SK-N-SH (cell line): ENCODE measurements at regions not wholly inside any gene's neighbourhood (a gene's known extent, or its start where the extent isn't known, plus 50 kb on each side); places are given as distances from the start of the nearest gene placed in this dataset.

Experiments used
- CTCF ChIA-PET: fragments of 300-600, 350-600 bp; formaldehyde crosslinking; extraction: SDS; loops from one replicate; lab custom pipeline; 2021; lab: Yijun Ruan, JAX
- POLR2A ChIA-PET: fragments of 350-600 bp; sonication (Branson Sonifier 250); formaldehyde crosslinking; extraction: SDS; loops from one replicate; lab custom pipeline; 2020; ENCODE audit warnings: antibody characterized with exemption, inconsistent platforms; lab: Yijun Ruan, JAX
- DNase-seq: peaks from one replicate; pipeline ENCODE4 v3.0.0; 2012
- H2AFZ ChIP-seq: fragments of 200-600 bp; sonication (generic); 2 replicates; pipeline ENCODE4 v1.8.1; 2016; ENCODE audit warnings: antibody characterized with exemption, mild to moderate bottlenecking, low read depth
- H3F3A ChIP-seq: fragments of 200-600 bp; sonication (generic); replicated peaks from 2 replicates; pipeline ENCODE3; 2016; ENCODE audit warnings: antibody characterized with exemption, mild to moderate bottlenecking; ENCODE audit not compliant: insufficient read depth
- H3K27ac ChIP-seq, 2 experiments: fragments of 200-500 bp in 1 of 2; fragments of 200-600 bp in 1 of 2; sonication (Bioruptor generic) in 1 of 2; sonication (generic), shearing (Covaris generic) in 1 of 2; 2 replicates each; pipeline versions ENCODE4 v1.5.1 to v1.6.1; 2014 to 2016; ENCODE audit warnings: low read depth in 2 of 2, inconsistent platforms in 1 of 2, low read length in 1 of 2, mild to moderate bottlenecking in 1 of 2, mixed read lengths in 1 of 2
- H3K27me3 ChIP-seq: fragments of 200-600 bp; sonication (generic), shearing (Covaris generic); 2 replicates; pipeline ENCODE4 v1.6.1; 2016; ENCODE audit warnings: mixed run types; ENCODE audit not compliant: insufficient read depth
- H3K36me3 ChIP-seq, 2 experiments: fragments of 200-500 bp in 1 of 2; fragments of 200-600 bp in 1 of 2; sonication (Bioruptor generic) in 1 of 2; sonication (generic) in 1 of 2; replicated peaks in 1 of 2; 2 replicates each; pipeline versions ENCODE3 to v1.5.1; 2014 to 2016; ENCODE audit warnings: low read length in 1 of 2, mild to moderate bottlenecking in 1 of 2; ENCODE audit not compliant: insufficient read depth in 2 of 2, control insufficient read depth in 1 of 2
- H3K4me1 ChIP-seq, 2 experiments: fragments of 200-500 bp in 1 of 2; fragments of 200-600 bp in 1 of 2; sonication (Bioruptor generic) in 1 of 2; sonication (generic), shearing (Covaris generic) in 1 of 2; 2 replicates each; pipeline versions ENCODE4 v1.5.1 to v1.6.1; 2014 to 2016; ENCODE audit warnings: low read depth in 1 of 2, low read length in 1 of 2, mixed run types in 1 of 2; ENCODE audit not compliant: insufficient read depth in 2 of 2, control insufficient read depth in 1 of 2
- H3K4me2 ChIP-seq: fragments of 200-600 bp; sonication (generic), shearing (Covaris generic); 2 replicates; pipeline ENCODE4 v1.6.1; 2017; ENCODE audit warnings: mixed run types
- H3K4me3 ChIP-seq, 2 experiments: fragments of 200-500 bp in 1 of 2; fragments of 200-600 bp in 1 of 2; sonication (Bioruptor generic) in 1 of 2; sonication (generic), shearing (Covaris generic) in 1 of 2; 2 replicates each; pipeline versions ENCODE4 v1.5.1 to v1.8.1; 2014 to 2016; ENCODE audit warnings: low read depth in 2 of 2, inconsistent platforms in 1 of 2, low read length in 1 of 2, mild to moderate bottlenecking in 1 of 2, mixed read lengths in 1 of 2, moderate library complexity in 1 of 2
- H3K79me2 ChIP-seq: fragments of 200-600 bp; sonication (generic); 2 replicates; pipeline ENCODE4 v1.8.1; 2017; ENCODE audit warnings: mild to moderate bottlenecking; ENCODE audit not compliant: insufficient read depth
- H3K9ac ChIP-seq: fragments of 200-600 bp; sonication (generic); 2 replicates; pipeline ENCODE4 v1.6.1; 2017; ENCODE audit warnings: mixed run types
- H3K9me2 ChIP-seq: fragments of 200-600 bp; sonication (generic); 2 replicates; pipeline ENCODE4 v1.6.1; 2017; ENCODE audit warnings: mixed run types
- H3K9me3 ChIP-seq: fragments of 200-600 bp; sonication (generic); 2 replicates; pipeline ENCODE4 v1.6.1; 2017; ENCODE audit warnings: mixed run types, mild to moderate bottlenecking, moderate library complexity
- H4K20me1 ChIP-seq: fragments of 200-600 bp; sonication (generic); 2 replicates; pipeline ENCODE4 v1.6.1; 2017; ENCODE audit warnings: mild to moderate bottlenecking, mixed run types; ENCODE audit not compliant: insufficient read depth
- EP300 ChIP-seq, 2 experiments: IDR thresholded peaks; 2 replicates each; pipeline versions ENCODE4 v1.4.0 to v1.6.1; 2012; ENCODE audit warnings: borderline replicate concordance in 1 of 2, low read depth in 1 of 2, low read length in 1 of 2
- EZH2phosphoT487 ChIP-seq: fragments of 200-600 bp; sonication (generic); IDR thresholded peaks from 2 replicates; pipeline ENCODE4 v1.6.1; 2017; ENCODE audit warnings: low read depth, mixed run types, mild to moderate bottlenecking, antibody characterized with exemption, moderate library complexity, borderline replicate concordance
- FOSL2 ChIP-seq: IDR thresholded peaks from 2 replicates; pipeline ENCODE4 v1.4.0; 2012; ENCODE audit warnings: low read depth, mild to moderate bottlenecking, moderate library complexity, borderline replicate concordance
- GABPA ChIP-seq: IDR thresholded peaks from 2 replicates; pipeline ENCODE4 v1.4.0; 2012; ENCODE audit warnings: low read depth, mild to moderate bottlenecking
- NFIC ChIP-seq: IDR thresholded peaks from 2 replicates; pipeline ENCODE4 v1.4.0; 2012; ENCODE audit warnings: borderline replicate concordance
- NRF1 ChIP-seq: IDR thresholded peaks from 2 replicates; pipeline ENCODE4 v1.6.1; 2012; ENCODE audit warnings: low read depth, mild to moderate bottlenecking, low read length
- PBX3 ChIP-seq: IDR thresholded peaks from 2 replicates; pipeline ENCODE4; 2012
- POLR2AphosphoS5 ChIP-seq: IDR thresholded peaks from 2 replicates; pipeline ENCODE4 v1.6.1; 2012; ENCODE audit warnings: low read depth, low read length
- REST ChIP-seq: IDR thresholded peaks from 2 replicates; pipeline ENCODE4 v1.6.1; 2012; ENCODE audit warnings: mild to moderate bottlenecking, low read depth, low read length, moderate library complexity
- SIN3A ChIP-seq: IDR thresholded peaks from 2 replicates; pipeline ENCODE4 v1.6.1; 2012; ENCODE audit warnings: low read depth, mild to moderate bottlenecking, low read length, moderate library complexity, borderline replicate concordance
- TAF1 ChIP-seq: IDR thresholded peaks from 2 replicates; pipeline ENCODE4 v1.6.1; 2012; ENCODE audit warnings: low read depth, mild to moderate bottlenecking, low read length, moderate library complexity, borderline replicate concordance
- TEAD4 ChIP-seq: IDR thresholded peaks from 2 replicates; pipeline ENCODE4 v1.4.0; 2012; ENCODE audit warnings: mild to moderate bottlenecking, borderline replicate concordance; ENCODE audit not compliant: insufficient read depth
- YY1 ChIP-seq: IDR thresholded peaks from 2 replicates; pipeline ENCODE4 v1.4.0; 2012; ENCODE audit warnings: low read depth, mild to moderate bottlenecking
- WGBS: methylation state at CpG from one replicate; pipeline ENCODE4 v1.1.6; 2017; ENCODE audit warnings: low lambda C conversion rate; 5-methylcytosine and 5-hydroxymethylcytosine counted together
- TF ChIP-seq, protein P1 (sequence below): IDR thresholded peaks from 2 replicates; pipeline ENCODE4 v1.4.0; 2012; ENCODE audit warnings: low read depth, borderline replicate concordance
- TF ChIP-seq, protein P2 (sequence below): fragments of 150-350 bp; IDR thresholded peaks from 2 replicates; pipeline ENCODE4 v1.6.1; 2017; ENCODE audit warnings: antibody characterized with exemption, low read length, low read depth, borderline replicate concordance
- TF ChIP-seq, protein P3 (sequence below): fragments of 150-350 bp; IDR thresholded peaks from 2 replicates; pipeline ENCODE4 v1.6.1; 2016; ENCODE audit warnings: mild to moderate bottlenecking, low read depth, low read length

DNA sequence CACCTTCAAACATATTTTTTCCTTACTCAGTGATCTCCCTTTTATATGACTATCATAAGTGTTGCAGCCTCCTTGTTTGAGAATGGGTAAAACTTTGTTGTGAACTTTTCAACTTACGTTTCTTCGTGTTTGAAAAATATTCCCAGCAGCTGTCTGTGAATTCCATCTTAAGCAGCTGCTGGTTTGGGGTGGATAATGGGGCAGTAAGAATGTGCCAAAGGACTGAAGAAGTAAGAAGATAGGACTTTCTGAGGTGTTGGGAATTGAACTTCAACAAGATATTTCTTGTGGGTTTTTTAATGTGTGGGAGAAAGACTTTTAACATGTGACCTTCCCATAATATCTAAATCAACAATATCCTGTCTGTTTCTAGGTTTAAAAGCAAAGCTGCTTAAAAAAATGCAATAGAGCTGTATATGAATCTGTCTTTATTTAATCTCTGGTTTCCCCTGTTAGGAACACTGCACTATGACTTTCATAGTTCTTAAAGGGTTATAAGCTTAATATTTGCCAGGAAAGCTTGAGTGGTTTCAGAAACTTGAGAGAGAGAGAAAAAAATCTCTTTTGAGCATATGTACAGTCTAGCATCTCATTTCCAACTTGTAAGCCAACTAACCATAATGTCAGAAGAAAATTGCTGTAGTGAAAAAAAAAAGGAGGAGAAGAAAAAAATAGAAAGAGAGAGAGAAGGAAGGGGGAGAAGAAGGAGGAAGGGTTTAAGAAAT lies 1659.2 kb upstream of the FLRT2 start (continued):
- TF ChIP-seq EZH2phosphoT487 (no peak), TAF1 (no peak)
- TF ChIP-seq, all 33 proteins: peak for 0

GRCh38 chr14:83873669-83874068 lies 1656.3 kb upstream of the FLRT2 start:
- 8% methylated on average over 3 of the region's 3 CpGs for WGBS
- Histone ChIP-seq H4K20me1 (no peaks in the 10 kb centered on the region), H3K27me3 (no peaks in the 10 kb centered on the region), H3K4me1 (no peaks in the 10 kb centered on the region), H3K27ac (no peak overlapping the region), H3K9ac (no peak overlapping the region), H3F3A (no peaks in the 10 kb centered on the region), H2AFZ (no peak overlapping the region), H3K9me2 (no peaks in the 10 kb centered on the region), H3K9me3 (no peaks in the 10 kb centered on the region), H3K36me3 (no peaks in the 10 kb centered on the region), H3K4me3 (no peak overlapping the region), H3K4me2 (no peak overlapping the region), H3K79me2 (no peaks in the 10 kb centered on the region)
- DNase-seq, result no peak
- POLR2A ChIA-PET, result no interaction called here
- TF ChIP-seq GABPA, result no peak
- TF ChIP-seq FOSL2, result no peak
- TF ChIP-seq, protein P1, sequence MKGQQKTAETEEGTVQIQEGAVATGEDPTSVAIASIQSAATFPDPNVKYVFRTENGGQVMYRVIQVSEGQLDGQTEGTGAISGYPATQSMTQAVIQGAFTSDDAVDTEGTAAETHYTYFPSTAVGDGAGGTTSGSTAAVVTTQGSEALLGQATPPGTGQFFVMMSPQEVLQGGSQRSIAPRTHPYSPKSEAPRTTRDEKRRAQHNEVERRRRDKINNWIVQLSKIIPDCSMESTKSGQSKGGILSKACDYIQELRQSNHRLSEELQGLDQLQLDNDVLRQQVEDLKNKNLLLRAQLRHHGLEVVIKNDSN, result no peak
- no peak for TF ChIP-seq EP300 (IDR thresholded peaks at IDR 0.05; ENCODE audit: borderline replicate concordance in 1 of 2, low read depth in 1 of 2, low read length in 1 of 2)
- no peak for TF ChIP-seq TEAD4
- no peak for TF ChIP-seq NRF1
- TF ChIP-seq REST, result no peak
- TF ChIP-seq SIN3A, result no peak
- TF ChIP-seq YY1, result no peak
- no peak for TF ChIP-seq PBX3
- TF ChIP-seq POLR2AphosphoS5, result no peak
- TF ChIP-seq, protein P2, sequence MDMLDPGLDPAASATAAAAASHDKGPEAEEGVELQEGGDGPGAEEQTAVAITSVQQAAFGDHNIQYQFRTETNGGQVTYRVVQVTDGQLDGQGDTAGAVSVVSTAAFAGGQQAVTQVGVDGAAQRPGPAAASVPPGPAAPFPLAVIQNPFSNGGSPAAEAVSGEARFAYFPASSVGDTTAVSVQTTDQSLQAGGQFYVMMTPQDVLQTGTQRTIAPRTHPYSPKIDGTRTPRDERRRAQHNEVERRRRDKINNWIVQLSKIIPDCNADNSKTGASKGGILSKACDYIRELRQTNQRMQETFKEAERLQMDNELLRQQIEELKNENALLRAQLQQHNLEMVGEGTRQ, result no peak
- TF ChIP-seq EZH2phosphoT487, result no peak
- TF ChIP-seq, protein P3, sequence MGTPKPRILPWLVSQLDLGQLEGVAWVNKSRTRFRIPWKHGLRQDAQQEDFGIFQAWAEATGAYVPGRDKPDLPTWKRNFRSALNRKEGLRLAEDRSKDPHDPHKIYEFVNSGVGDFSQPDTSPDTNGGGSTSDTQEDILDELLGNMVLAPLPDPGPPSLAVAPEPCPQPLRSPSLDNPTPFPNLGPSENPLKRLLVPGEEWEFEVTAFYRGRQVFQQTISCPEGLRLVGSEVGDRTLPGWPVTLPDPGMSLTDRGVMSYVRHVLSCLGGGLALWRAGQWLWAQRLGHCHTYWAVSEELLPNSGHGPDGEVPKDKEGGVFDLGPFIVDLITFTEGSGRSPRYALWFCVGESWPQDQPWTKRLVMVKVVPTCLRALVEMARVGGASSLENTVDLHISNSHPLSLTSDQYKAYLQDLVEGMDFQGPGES, result no peak
- TF ChIP-seq NFIC, result no peak
- CTCF ChIA-PET, result no interaction called here
